HG02852 (cell line): ENCODE measurements at regions not wholly inside any gene's neighbourhood (a gene's known extent, or its start where the extent isn't known, plus 50 kb on each side); places are given as distances from the start of the nearest gene placed in this dataset.
A peak's percentile ranks its signal among the peaks of the same experiment; 100 is the strongest.

Experiments
- ATAC-seq: cut with Tn5 transposase; IDR thresholded peaks from one replicate; pipeline ENCODE4 v1.9.1; 2021; ENCODE audit warnings: mild to moderate bottlenecking, moderate library complexity; ENCODE audit not compliant: unreplicated experiment

- ATAC-seq = no peak
Observed at GRCh38 chr6:145480024-145480423, 255.3 kb downstream of the EPM2A start.

- no peak for ATAC-seq
Observed at GRCh38 chr6:145483191-145483996, 251.9 kb downstream of the EPM2A start.

DNA sequence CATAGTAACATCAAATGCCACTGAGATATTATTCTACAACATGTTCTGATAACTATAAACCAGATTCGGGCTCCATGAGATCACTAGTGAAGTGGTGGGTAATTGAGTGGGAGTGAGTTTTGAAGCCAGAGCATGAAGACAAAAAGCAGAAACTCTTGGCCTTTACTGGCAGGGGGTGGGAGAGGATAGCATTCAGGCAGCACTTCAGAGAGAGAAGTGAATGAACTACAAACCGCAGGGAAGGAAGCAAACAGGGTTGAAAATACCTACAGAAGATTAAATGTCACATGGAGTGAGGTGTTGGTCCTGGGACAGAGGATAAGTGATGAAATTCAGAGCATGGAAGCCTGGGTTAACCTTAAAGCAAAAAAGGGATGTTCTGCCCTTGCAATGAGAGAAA is 250.0 kb downstream of the EPM2A start:
- ATAC-seq = no peak

DNA sequence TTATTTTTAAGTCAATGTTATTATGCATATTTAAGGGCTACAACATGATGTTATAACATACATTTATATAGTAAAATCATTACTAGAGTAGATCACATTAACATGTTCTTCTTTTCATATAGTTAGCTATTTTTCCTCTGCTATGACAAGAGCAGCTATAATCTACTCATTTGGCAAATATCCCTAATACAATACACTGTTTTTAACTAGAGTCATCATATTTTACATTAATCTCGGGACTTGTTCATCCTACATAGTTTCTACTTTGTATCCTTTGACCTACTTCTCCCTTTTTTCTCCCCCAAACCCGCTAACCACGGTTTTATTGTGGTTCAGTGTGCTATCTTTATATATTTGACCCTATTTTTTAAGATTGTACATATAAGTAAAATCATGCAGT is 249.0 kb downstream of the EPM2A start:
- no peak for ATAC-seq

- no peak for ATAC-seq
Observed at GRCh38 chr6:145489583-145489982, 245.7 kb downstream of the EPM2A start.

- no peak for ATAC-seq
Observed at GRCh38 chr6:145490068-145490467, 245.3 kb downstream of the EPM2A start.

GRCh38 chr6:145491126-145491525 is 244.2 kb downstream of the EPM2A start:
- no peak for ATAC-seq

DNA sequence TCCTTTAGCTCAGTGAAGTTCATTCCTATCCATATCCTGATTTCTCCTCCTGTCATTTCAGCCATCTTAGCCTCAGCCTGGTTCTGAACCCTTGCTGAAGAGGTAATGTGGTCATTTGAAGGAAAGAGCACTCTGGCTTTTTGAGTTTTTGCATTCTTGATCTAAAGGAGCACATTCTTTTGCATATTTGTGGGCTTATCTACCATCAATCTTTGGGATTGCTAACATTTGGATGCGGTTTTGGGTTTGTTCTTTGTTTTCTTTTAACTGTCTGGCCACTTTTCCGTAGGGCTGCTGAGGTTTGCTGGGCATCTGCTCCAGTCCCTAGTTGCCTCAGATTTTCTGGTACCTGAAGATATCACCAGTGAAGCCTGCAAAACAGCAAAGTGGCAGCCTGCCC is 238.3 kb downstream of the EPM2A start:
- no peak for ATAC-seq

DNA sequence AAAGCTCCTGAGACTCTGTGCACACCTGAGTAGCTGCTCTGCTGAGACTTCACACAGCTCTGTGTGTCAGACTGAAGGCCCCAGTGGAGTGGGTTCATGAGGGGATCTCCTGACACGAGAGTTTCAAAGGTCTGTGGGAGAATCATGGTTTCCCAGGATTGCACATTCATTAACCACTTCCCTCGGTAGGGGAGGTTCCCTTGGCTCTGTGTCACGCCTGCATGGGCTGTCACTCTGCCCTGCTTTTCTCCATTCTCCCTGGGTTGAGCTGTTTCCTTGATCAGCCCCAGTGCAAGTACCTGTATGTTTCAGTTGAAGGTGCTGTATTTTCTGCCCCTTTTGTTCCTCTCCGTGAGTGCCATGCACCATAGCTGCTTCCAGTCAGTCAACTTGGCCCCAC is 236.9 kb downstream of the EPM2A start:
- ATAC-seq = peak; percentile 60

DNA sequence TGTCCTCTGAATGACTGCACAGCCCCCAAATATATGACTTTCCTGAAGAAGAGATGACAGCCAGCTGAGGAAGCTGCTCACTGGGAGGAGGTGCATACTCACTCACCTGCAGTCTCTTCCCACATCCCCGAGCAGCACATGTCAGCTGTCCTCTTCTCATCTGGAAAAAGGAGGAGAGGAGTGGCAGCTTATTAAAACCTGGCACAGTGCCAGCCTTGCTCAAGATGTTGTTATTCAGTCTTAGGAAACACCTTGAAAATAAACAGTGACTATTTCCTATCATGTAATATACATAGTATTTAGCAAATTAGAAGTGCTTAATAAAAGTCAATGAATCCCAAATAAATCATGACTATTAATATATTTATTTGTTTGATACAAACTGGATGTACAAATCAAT is 232.9 kb downstream of the EPM2A start:
- no peak for ATAC-seq

- no peak for ATAC-seq
Observed at GRCh38 chr6:145506136-145506535, 229.2 kb downstream of the EPM2A start.

- ATAC-seq = no peak
Observed at GRCh38 chr6:145506565-145506964, 228.8 kb downstream of the EPM2A start.

DNA sequence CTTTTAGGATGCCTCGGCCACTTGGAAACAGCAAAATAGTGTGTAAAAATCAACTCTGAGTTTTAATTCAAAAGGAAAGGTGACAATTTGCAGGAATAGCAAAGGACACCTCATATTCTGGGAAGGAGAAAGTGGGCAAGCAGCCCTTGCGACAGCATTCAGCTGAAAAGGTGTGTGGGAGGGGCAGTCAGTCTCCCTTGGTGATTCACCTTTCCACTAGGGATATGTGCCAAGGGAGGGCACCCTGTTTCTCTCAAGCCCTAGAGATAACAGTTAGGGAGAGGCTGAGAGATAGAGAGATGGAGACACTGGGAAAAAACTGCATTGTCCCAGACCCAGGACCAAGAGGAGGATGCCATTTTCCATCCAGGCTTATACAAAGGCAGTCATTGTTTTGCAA is 228.1 kb downstream of the EPM2A start:
- no peak for ATAC-seq

DNA sequence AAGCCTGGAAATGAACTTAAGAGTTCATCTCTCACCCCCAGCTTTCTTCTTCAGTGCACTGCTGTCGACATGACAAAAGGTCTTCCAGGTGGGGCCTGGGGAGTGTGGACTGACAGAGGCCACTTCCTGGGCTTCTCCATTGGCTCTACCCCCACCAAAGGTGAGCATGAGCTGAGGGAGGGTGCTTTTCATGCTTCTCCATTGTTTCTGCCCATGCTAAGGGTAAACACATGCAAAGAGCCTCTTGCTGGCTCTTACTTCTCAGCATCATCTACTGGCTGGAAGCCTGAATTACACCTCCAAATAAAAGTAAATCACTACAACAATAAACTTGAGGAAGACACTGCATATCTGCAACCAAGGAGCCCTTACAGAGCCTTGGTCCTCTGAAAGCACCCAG is 227.2 kb downstream of the EPM2A start:
- no peak for ATAC-seq

DNA sequence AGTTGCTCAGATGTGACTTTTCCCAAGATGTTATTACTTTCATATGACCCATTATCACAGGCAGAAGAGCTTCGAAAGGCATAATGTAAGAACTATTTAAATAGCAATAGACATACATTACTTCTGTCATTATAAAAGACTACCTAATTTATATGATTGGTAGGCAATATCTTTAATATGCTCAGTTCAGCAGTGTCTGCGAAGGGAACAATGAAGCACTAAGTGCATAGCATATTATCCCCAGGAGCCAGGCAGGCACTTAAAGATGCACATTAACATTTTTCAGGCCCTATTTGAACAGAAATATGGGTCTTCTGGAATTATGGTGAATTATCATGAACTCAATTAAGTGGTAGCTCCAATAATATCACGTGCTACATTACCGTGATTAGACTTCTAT is 217.8 kb downstream of the EPM2A start:
- no peak for ATAC-seq

- ATAC-seq = no peak
Observed at GRCh38 chr6:145525038-145525437, 210.3 kb downstream of the EPM2A start.

DNA sequence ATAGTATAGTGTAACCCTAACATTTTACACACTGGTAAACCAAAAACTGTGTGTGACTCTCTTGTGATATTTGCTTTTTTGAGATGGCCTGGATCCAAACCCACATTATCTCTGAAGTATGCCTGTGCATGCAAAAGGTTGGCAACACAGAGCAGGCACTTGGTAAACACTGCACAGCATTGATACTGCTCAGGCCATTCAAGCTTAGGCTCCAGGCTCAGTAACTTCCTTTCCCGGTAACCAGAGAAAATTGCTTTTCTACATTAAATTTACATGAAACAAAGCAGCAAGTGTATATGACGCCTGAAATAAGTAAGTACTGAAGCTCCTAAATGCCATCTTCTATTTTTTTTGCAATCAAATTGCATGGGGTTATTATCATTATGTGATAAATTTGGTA is 205.7 kb downstream of the EPM2A start:
- ATAC-seq = no peak

GRCh38 chr6:145530454-145530853 is 204.9 kb downstream of the EPM2A start:
- ATAC-seq = no peak

GRCh38 chr6:145531032-145531431 is 204.3 kb downstream of the EPM2A start:
- no peak for ATAC-seq

DNA sequence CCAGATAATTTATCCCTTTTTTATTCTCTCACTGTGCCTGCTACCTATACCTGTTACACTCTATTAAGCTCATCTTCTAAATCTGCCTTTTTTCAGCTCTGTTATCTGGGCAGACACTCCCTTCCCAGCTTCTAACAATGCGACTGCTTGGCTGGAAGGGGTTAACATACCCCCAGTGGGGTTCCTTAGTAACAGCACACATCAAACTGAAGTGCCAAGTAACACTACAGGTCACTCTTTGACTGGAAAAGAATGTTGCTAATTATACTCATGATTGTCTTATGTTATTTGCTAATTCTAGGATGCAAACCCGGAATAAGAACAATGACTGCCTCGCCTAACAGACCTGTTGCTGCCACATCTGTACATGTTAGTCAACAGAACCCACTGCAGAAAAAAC is 203.5 kb downstream of the EPM2A start:
- no peak for ATAC-seq

- ATAC-seq = no peak
Observed at GRCh38 chr6:145532361-145532760, 203.0 kb downstream of the EPM2A start.

DNA sequence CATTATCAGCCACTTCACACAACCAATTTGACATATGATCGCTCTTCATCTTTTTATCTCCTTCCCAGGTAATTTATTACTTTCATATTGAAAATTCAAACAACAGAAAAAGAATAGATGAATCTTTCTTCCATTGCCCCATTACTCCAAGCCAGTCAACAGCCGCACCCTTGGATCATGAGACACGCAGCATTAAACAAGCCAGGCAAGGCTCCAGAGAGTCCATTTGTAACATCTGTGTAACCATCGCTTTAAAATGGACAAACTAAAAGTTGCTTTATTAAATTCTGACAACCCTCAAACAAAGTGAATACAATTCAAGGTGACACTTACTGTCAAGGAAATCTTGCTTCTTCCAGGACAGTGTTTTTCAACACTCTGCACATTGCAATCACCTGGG is 200.3 kb downstream of the EPM2A start:
- no peak for ATAC-seq

DNA sequence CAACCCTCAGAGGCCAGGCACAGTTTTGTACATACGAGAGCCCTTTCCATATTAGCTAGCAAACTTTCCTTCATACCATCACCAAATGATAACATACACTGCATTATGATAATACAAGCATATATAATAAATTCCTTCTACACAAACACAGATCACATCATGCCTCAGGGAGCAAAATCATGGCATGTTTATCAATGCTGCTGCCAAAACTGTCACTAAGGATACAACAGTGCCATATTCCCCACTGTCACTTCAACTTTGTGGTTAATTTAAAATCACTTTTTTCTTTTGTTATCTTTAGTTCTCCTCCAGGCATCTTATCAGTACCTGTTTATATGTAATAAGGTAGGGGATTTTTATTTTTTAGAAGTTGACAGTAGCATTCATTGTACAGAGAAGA is 196.3 kb downstream of the EPM2A start:
- ATAC-seq = no peak
